Activated naive CD8-positive, alpha-beta T cell treated with anti-CD3 and anti-CD28 coated beads, Interleukin-2, amount 10 ng/mL, durations not matched to agents 7 days and 5 days (primary cell): ENCODE measurements at regions not wholly inside any gene's neighbourhood (a gene's known extent, or its start where the extent isn't known, plus 50 kb on each side); places are given as distances from the start of the nearest gene placed in this dataset.
"Not testable (repeated sequence)": the region's sequence is repeated elsewhere in the genome, so short reads cannot be mapped to it uniquely, and the experiment has no call there.

Experiments used
- ATAC-seq: fragments of 150-1000 bp; cut with Tn5 transposase; one replicate; pipeline ENCODE4 v1.10.0; 2021; ENCODE audit warnings: low read depth, moderate library complexity
- POLR2A ChIA-PET: fragments of 350-600 bp; sonication (Branson Sonifier 250); formaldehyde crosslinking; loops from one replicate; lab custom pipeline; 2021; ENCODE audit warnings: antibody characterized with exemption; lab: Charles Lee
- DNase-seq: peaks from one replicate; pipeline ENCODE4 v3.0.0; 2021
- H3K27ac Mint-ChIP-seq: one replicate; pipeline ENCODE4 v1.8.0; 2022; ENCODE audit warnings: mild to moderate bottlenecking, mixed read lengths
- H3K27me3 Mint-ChIP-seq: one replicate; pipeline ENCODE4 v1.8.0; 2022; ENCODE audit warnings: mild to moderate bottlenecking, moderate library complexity, mixed read lengths
- H3K36me3 Mint-ChIP-seq: one replicate; pipeline ENCODE4 v1.8.0; 2021; ENCODE audit warnings: mild to moderate bottlenecking, mixed read lengths
- H3K4me1 Mint-ChIP-seq: one replicate; pipeline ENCODE4 v1.8.0; 2021; ENCODE audit warnings: mixed read lengths
- H3K4me3 Mint-ChIP-seq: one replicate; pipeline ENCODE4 v1.8.0; 2022; ENCODE audit warnings: mild to moderate bottlenecking, moderate library complexity, mixed read lengths
- H3K9me3 Mint-ChIP-seq: one replicate; pipeline ENCODE4 v1.8.0; 2021; ENCODE audit warnings: mixed read lengths

- H3K4me1 Mint-ChIP-seq, H3K36me3 Mint-ChIP-seq, DNase-seq, H3K27me3 Mint-ChIP-seq, POLR2A ChIA-PET, ATAC-seq, H3K4me3 Mint-ChIP-seq, H3K27ac Mint-ChIP-seq: not testable (repeated sequence)
- H3K9me3 Mint-ChIP-seq: peaks cover 16% of the 10 kb centered on the region
Observed at GRCh38 chr11:87623531-87624365, 551.5 kb downstream of the RAB38 start.

GRCh38 chr11:87616511-87616910 is 558.7 kb downstream of the RAB38 start:
- no peak overlapping the region for H3K27ac Mint-ChIP-seq
- H3K27me3 Mint-ChIP-seq: no peaks in the 10 kb centered on the region
- POLR2A ChIA-PET: no interaction called here
- no peaks in the 10 kb centered on the region for H3K9me3 Mint-ChIP-seq
- H3K36me3 Mint-ChIP-seq: no peaks in the 10 kb centered on the region
- H3K4me1 Mint-ChIP-seq: no peaks in the 10 kb centered on the region
- no peak overlapping the region for H3K4me3 Mint-ChIP-seq
- ATAC-seq (no peak), DNase-seq (no peak)

GRCh38 chr11:87604350-87604749 is 566.6 kb downstream of the TMEM135 start:
- Mint-ChIP-seq H3K36me3 (no peaks in the 10 kb centered on the region), H3K4me1 (no peaks in the 10 kb centered on the region), H3K27ac (no peak overlapping the region), H3K9me3 (no peaks in the 10 kb centered on the region), H3K4me3 (no peak overlapping the region), H3K27me3 (no peaks in the 10 kb centered on the region)
- DNase-seq (no peak), ATAC-seq (no peak)
- POLR2A ChIA-PET: no interaction called here

GRCh38 chr11:87603887-87604286 is 566.2 kb downstream of the TMEM135 start:
- Mint-ChIP-seq H3K4me1 (no peaks in the 10 kb centered on the region), H3K27ac (no peak overlapping the region), H3K27me3 (no peaks in the 10 kb centered on the region), H3K36me3 (no peaks in the 10 kb centered on the region), H3K9me3 (no peaks in the 10 kb centered on the region), H3K4me3 (no peak overlapping the region)
- DNase-seq (no peak), ATAC-seq (no peak)
- POLR2A ChIA-PET: no interaction called here

GRCh38 chr11:87602776-87603175 is 565.0 kb downstream of the TMEM135 start:
- Mint-ChIP-seq H3K4me3 (no peak overlapping the region), H3K27ac (no peak overlapping the region), H3K36me3 (no peaks in the 10 kb centered on the region), H3K9me3 (no peaks in the 10 kb centered on the region), H3K4me1 (no peaks in the 10 kb centered on the region), H3K27me3 (no peaks in the 10 kb centered on the region)
- ATAC-seq: no peak
- POLR2A ChIA-PET: no interaction called here
- no peak for DNase-seq

GRCh38 chr11:87600938-87601337 is 563.2 kb downstream of the TMEM135 start:
- Mint-ChIP-seq H3K27ac (no peak overlapping the region), H3K27me3 (no peaks in the 10 kb centered on the region), H3K36me3 (no peaks in the 10 kb centered on the region), H3K4me1 (no peaks in the 10 kb centered on the region), H3K9me3 (peaks cover 2% of the 10 kb centered on the region), H3K4me3 (no peak overlapping the region)
- no peak for ATAC-seq
- DNase-seq: no peak
- POLR2A ChIA-PET: no interaction called here

GRCh38 chr11:87597725-87598124 is 560.0 kb downstream of the TMEM135 start:
- DNase-seq (no peak), ATAC-seq (no peak)
- Mint-ChIP-seq H3K27me3 (no peaks in the 10 kb centered on the region), H3K36me3 (no peaks in the 10 kb centered on the region), H3K4me1 (no peaks in the 10 kb centered on the region), H3K27ac (no peak overlapping the region), H3K4me3 (no peak overlapping the region), H3K9me3 (peaks cover 4% of the 10 kb centered on the region)
- POLR2A ChIA-PET: no interaction called here

GRCh38 chr11:87596176-87596575 is 558.4 kb downstream of the TMEM135 start:
- Mint-ChIP-seq H3K4me1 (no peaks in the 10 kb centered on the region), H3K27me3 (no peaks in the 10 kb centered on the region), H3K9me3 (peaks cover 5% of the 10 kb centered on the region), H3K4me3 (no peak overlapping the region), H3K27ac (no peak overlapping the region), H3K36me3 (no peaks in the 10 kb centered on the region)
- POLR2A ChIA-PET: no interaction called here
- DNase-seq (no peak), ATAC-seq (no peak)

GRCh38 chr11:87589082-87589481 is 551.3 kb downstream of the TMEM135 start:
- H3K36me3 Mint-ChIP-seq: no peaks in the 10 kb centered on the region
- H3K27me3 Mint-ChIP-seq: no peaks in the 10 kb centered on the region
- no peak overlapping the region for H3K4me3 Mint-ChIP-seq
- H3K9me3 Mint-ChIP-seq: peaks cover 8% of the 10 kb centered on the region
- no peak overlapping the region for H3K27ac Mint-ChIP-seq
- DNase-seq (no peak), ATAC-seq (no peak)
- H3K4me1 Mint-ChIP-seq: no peaks in the 10 kb centered on the region
- POLR2A ChIA-PET: no interaction called here

- H3K4me3 Mint-ChIP-seq, DNase-seq, H3K27me3 Mint-ChIP-seq, H3K4me1 Mint-ChIP-seq, H3K9me3 Mint-ChIP-seq, H3K36me3 Mint-ChIP-seq, H3K27ac Mint-ChIP-seq, POLR2A ChIA-PET, ATAC-seq: not testable (repeated sequence)
Observed at GRCh38 chr11:87585613-87586012, 547.9 kb downstream of the TMEM135 start.

GRCh38 chr11:87583931-87584330 is 546.2 kb downstream of the TMEM135 start:
- no peaks in the 10 kb centered on the region for H3K4me1 Mint-ChIP-seq
- no peaks in the 10 kb centered on the region for H3K36me3 Mint-ChIP-seq
- H3K4me3 Mint-ChIP-seq: no peak overlapping the region
- ATAC-seq (no peak), DNase-seq (no peak)
- no peak overlapping the region for H3K27ac Mint-ChIP-seq
- no peaks in the 10 kb centered on the region for H3K27me3 Mint-ChIP-seq
- peaks cover 2% of the 10 kb centered on the region for H3K9me3 Mint-ChIP-seq
- POLR2A ChIA-PET: no interaction called here

- H3K27ac Mint-ChIP-seq: no peak overlapping the region
- H3K4me1 Mint-ChIP-seq: no peaks in the 10 kb centered on the region
- H3K4me3 Mint-ChIP-seq: no peak overlapping the region
- DNase-seq (no peak), ATAC-seq (no peak)
- POLR2A ChIA-PET: no interaction called here
- H3K36me3 Mint-ChIP-seq: no peaks in the 10 kb centered on the region
- H3K9me3 Mint-ChIP-seq: no peaks in the 10 kb centered on the region
- H3K27me3 Mint-ChIP-seq: no peaks in the 10 kb centered on the region
Observed at GRCh38 chr11:87575088-87575487, 537.4 kb downstream of the TMEM135 start.

- POLR2A ChIA-PET: no interaction called here
- no peaks in the 10 kb centered on the region for H3K4me1 Mint-ChIP-seq
- H3K4me3 Mint-ChIP-seq: no peak overlapping the region
- no peaks in the 10 kb centered on the region for H3K27me3 Mint-ChIP-seq
- no peak overlapping the region for H3K27ac Mint-ChIP-seq
- H3K36me3 Mint-ChIP-seq: no peaks in the 10 kb centered on the region
- no peak for DNase-seq
- ATAC-seq: no peak
- no peaks in the 10 kb centered on the region for H3K9me3 Mint-ChIP-seq
Observed at GRCh38 chr11:87574193-87574592, 536.5 kb downstream of the TMEM135 start.

GRCh38 chr11:87573708-87574107 is 536.0 kb downstream of the TMEM135 start:
- H3K9me3 Mint-ChIP-seq: no peaks in the 10 kb centered on the region
- no peak overlapping the region for H3K4me3 Mint-ChIP-seq
- POLR2A ChIA-PET: no interaction called here
- no peak overlapping the region for H3K27ac Mint-ChIP-seq
- DNase-seq: no peak
- no peak for ATAC-seq
- H3K27me3 Mint-ChIP-seq: no peaks in the 10 kb centered on the region
- no peaks in the 10 kb centered on the region for H3K4me1 Mint-ChIP-seq
- H3K36me3 Mint-ChIP-seq: no peaks in the 10 kb centered on the region
